DOHH2 (cell line): ENCODE measurements at regions not wholly inside any gene's neighbourhood (a gene's known extent, or its start where the extent isn't known, plus 50 kb on each side); places are given as distances from the start of the nearest gene placed in this dataset.

Experiments used
- CTCF ChIP-seq: fragments of 200-600 bp; sonication (generic); IDR thresholded peaks from one replicate; pipeline ENCODE4 v1.5.1; 2014; ENCODE audit warnings: antibody characterized with exemption, mild to moderate bottlenecking, low read depth, low read length; ENCODE audit not compliant: poor library complexity, severe bottlenecking
- EZH2phosphoT487 ChIP-seq: fragments of 200-600 bp; sonication (generic); IDR thresholded peaks from 2 replicates; pipeline ENCODE4 v1.6.1; 2017; ENCODE audit warnings: borderline replicate concordance, mild to moderate bottlenecking, antibody characterized with exemption, low read length, moderate library complexity, mixed read lengths

GRCh38 chr6:137700161-137700560 is 166.9 kb upstream of the TNFAIP3 start:
- TF ChIP-seq CTCF (no peak), EZH2phosphoT487 (no peak)
